Liver (tissue), 8 donors: ENCODE measurements at regions not wholly inside any gene's neighbourhood (a gene's known extent, or its start where the extent isn't known, plus 50 kb on each side); places are given as distances from the start of the nearest gene placed in this dataset.

ENCODE experiments used
- DNase-seq: peaks from one replicate; pipeline ENCODE4 v3.0.0-alpha.2; 2017; ENCODE audit warnings: low spot score
- H3K27ac ChIP-seq, 2 donors: one replicate each; pipeline ENCODE4 v1.7.0; 2013; ENCODE audit warnings: inconsistent platforms in 2 of 2, low read length in 2 of 2, control low read depth in 1 of 2, low read depth in 1 of 2, mild to moderate bottlenecking in 1 of 2
- H3K27me3 ChIP-seq, 4 donors: one replicate each; pipeline versions ENCODE4 v1.6.1 to v1.7.0; 2013; ENCODE audit warnings: low read length in 3 of 4, inconsistent platforms in 1 of 4, mild to moderate bottlenecking in 1 of 4, moderate library complexity in 1 of 4; ENCODE audit not compliant: control insufficient read depth in 4 of 4, insufficient read depth in 4 of 4
- H3K36me3 ChIP-seq, 4 donors: one replicate each; pipeline versions ENCODE4 v1.6.1 to v1.7.0; 2013; ENCODE audit warnings: low read length in 3 of 4, mild to moderate bottlenecking in 3 of 4, low read depth in 1 of 4, moderate library complexity in 1 of 4; ENCODE audit not compliant: control insufficient read depth in 4 of 4, insufficient read depth in 3 of 4
- H3K4me1 ChIP-seq, 4 donors: one replicate each; pipeline versions ENCODE4 v1.6.1 to v1.7.0; 2013; ENCODE audit warnings: low read length in 3 of 4, mild to moderate bottlenecking in 3 of 4, moderate library complexity in 1 of 4; ENCODE audit not compliant: control insufficient read depth in 4 of 4, insufficient read depth in 4 of 4
- H3K4me3 ChIP-seq, 3 donors: one replicate each; pipeline versions ENCODE4 v1.6.1 to v1.7.0; 2013; ENCODE audit warnings: low read length in 3 of 3, control low read depth in 1 of 3, low read depth in 1 of 3, mild to moderate bottlenecking in 1 of 3
- H3K9ac ChIP-seq, 2 donors: one replicate each; pipeline ENCODE4 v1.7.0; 2013; ENCODE audit warnings: low read length in 2 of 2, mild to moderate bottlenecking in 2 of 2, moderate library complexity in 2 of 2, control low read depth in 1 of 2, low read depth in 1 of 2
- H3K9me3 ChIP-seq, 4 donors: one replicate each; pipeline versions ENCODE4 v1.6.1 to v1.7.0; 2013; ENCODE audit warnings: low read length in 3 of 4; ENCODE audit not compliant: control insufficient read depth in 4 of 4
- ATF3 ChIP-seq: IDR thresholded peaks from 2 replicates; pipeline ENCODE4 v1.6.1; 2016; ENCODE audit warnings: antibody characterized with exemption
- CTCF ChIP-seq: fragments of 150-350 bp; IDR thresholded peaks from 2 replicates; pipeline ENCODE4 v1.5.1; 2017; ENCODE audit warnings: improper control_type of control experiment, low read depth, low read length; ENCODE audit not compliant: missing input control
- FOXA1 ChIP-seq: IDR thresholded peaks from 2 replicates; pipeline ENCODE4 v1.6.1; 2016; ENCODE audit warnings: antibody characterized with exemption
- FOXA2 ChIP-seq: IDR thresholded peaks from 2 replicates; pipeline ENCODE4 v1.6.1; 2016; ENCODE audit warnings: antibody characterized with exemption
- GABPA ChIP-seq, 2 donors: IDR thresholded peaks in 1 of 2; conservative IDR thresholded peaks in 1 of 2; 2 replicates each; pipeline ENCODE4 v1.6.1; 2016; ENCODE audit warnings: antibody characterized with exemption in 2 of 2, mild to moderate bottlenecking in 1 of 2, moderate library complexity in 1 of 2
- HNF4A ChIP-seq, 2 donors: conservative IDR thresholded peaks; 2 replicates each; pipeline ENCODE4 v1.6.1; 2016; ENCODE audit warnings: antibody characterized with exemption in 2 of 2, mild to moderate bottlenecking in 2 of 2
- HNF4G ChIP-seq: IDR thresholded peaks from 2 replicates; pipeline ENCODE4 v1.6.1; 2016; ENCODE audit warnings: antibody characterized with exemption
- JUND ChIP-seq, 2 donors: IDR thresholded peaks; 2 replicates each; pipeline ENCODE4 v1.6.1; 2016; ENCODE audit warnings: antibody characterized with exemption in 2 of 2
- MAX ChIP-seq: IDR thresholded peaks from 2 replicates; pipeline ENCODE4 v1.6.1; 2016; ENCODE audit warnings: antibody characterized with exemption
- NR2F2 ChIP-seq: IDR thresholded peaks from 2 replicates; pipeline ENCODE4 v1.6.1; 2016; ENCODE audit warnings: antibody characterized with exemption
- RAD21 ChIP-seq, 2 donors: IDR thresholded peaks; 2 replicates each; pipeline ENCODE4 v1.6.1; 2016; ENCODE audit warnings: antibody characterized with exemption in 2 of 2, mild to moderate bottlenecking in 2 of 2
- REST ChIP-seq: IDR thresholded peaks from 2 replicates; pipeline ENCODE4 v1.6.1; 2016; ENCODE audit warnings: antibody characterized with exemption, mild to moderate bottlenecking
- RXRA ChIP-seq, 2 donors: IDR thresholded peaks; 2 replicates each; pipeline ENCODE4 v1.6.1; 2017 to 2018; ENCODE audit warnings: antibody characterized with exemption in 2 of 2, mild to moderate bottlenecking in 1 of 2
- TAF1 ChIP-seq: conservative IDR thresholded peaks from 2 replicates; pipeline ENCODE4 v1.6.1; 2016; ENCODE audit warnings: antibody characterized with exemption, mild to moderate bottlenecking
- YY1 ChIP-seq: IDR thresholded peaks from 2 replicates; pipeline ENCODE4 v1.6.1; 2016; ENCODE audit warnings: antibody characterized with exemption, mild to moderate bottlenecking
- ZBTB33 ChIP-seq: IDR thresholded peaks from 2 replicates; pipeline ENCODE4 v1.6.1; 2016; ENCODE audit warnings: antibody characterized with exemption
- WGBS: extraction: QIAGEN DNeasy Blood & Tissue Kit; methylation state at CpG from one replicate; pipeline ENCODE4 v1.1.7; 2013; 5-methylcytosine and 5-hydroxymethylcytosine counted together
- donor health status: healthy.
- donor health status: healthy.
- donor health status: healthy.
- donor health status: healthy.
- donor health status: healthy.

GRCh38 chr10:113323985-113324384, 228.9 kb upstream of the HABP2 start (continued):
- TF ChIP-seq CTCF (no peak), TAF1 (no peak), FOXA1 (no peak), ATF3 (no peak), HNF4G (no peak)

GRCh38 chr10:113326160-113327111, 226.4 kb upstream of the HABP2 start:
- Histone ChIP-seq H3K36me3 (no peaks in the 10 kb centered on the region), H3K27ac (no peak overlapping the region), H3K4me1 (no peaks in the 10 kb centered on the region), H3K9me3 (no peaks in the 10 kb centered on the region), H3K27me3 (no peaks in the 10 kb centered on the region), H3K9ac (no peak overlapping the region), H3K4me3 (no peak overlapping the region)
- no peak for DNase-seq
- TF ChIP-seq RXRA (IDR thresholded peaks at IDR 0.05) (no peak), HNF4A (conservative IDR thresholded peaks at IDR 0.05) (no peak), FOXA2 (no peak), REST (no peak), JUND (IDR thresholded peaks at IDR 0.05) (no peak), HNF4G (no peak), TAF1 (no peak)
- 76% methylated on average over 5 of the region's 5 CpGs for WGBS

- TF ChIP-seq HNF4A (conservative IDR thresholded peaks at IDR 0.05) (no peak), MAX (no peak), ZBTB33 (no peak), FOXA2 (no peak), NR2F2 (no peak), GABPA (IDR thresholded peaks at IDR 0.05 in 1 of 2, conservative IDR thresholded peaks at IDR 0.05 in 1 of 2) (no peak), HNF4G (no peak), TAF1 (no peak), FOXA1 (no peak), RAD21 (IDR thresholded peaks at IDR 0.05) (no peak), YY1 (no peak), RXRA (IDR thresholded peaks at IDR 0.05) (no peak)
- WGBS = 83% methylated on average over 2 of the region's 2 CpGs
- H3K9ac ChIP-seq = no peak overlapping the region
- H3K27me3 ChIP-seq = no peaks in the 10 kb centered on the region
- no peak for DNase-seq
- no peaks in the 10 kb centered on the region for H3K9me3 ChIP-seq
- no peak overlapping the region for H3K27ac ChIP-seq
- no peaks in the 10 kb centered on the region for H3K4me1 ChIP-seq
- no peak overlapping the region for H3K4me3 ChIP-seq
- no peaks in the 10 kb centered on the region for H3K36me3 ChIP-seq
These were observed 223.7 kb upstream of the HABP2 start for GRCh38 chr10:113329121-113329596.
